Neural cell (in vitro differentiated cells): ENCODE measurements at regions not wholly inside any gene's neighbourhood (a gene's known extent, or its start where the extent isn't known, plus 50 kb on each side); places are given as distances from the start of the nearest gene placed in this dataset.

Experiments
- EP300 ChIP-seq: fragments of 450-650 bp; conservative IDR thresholded peaks from 2 replicates; pipeline ENCODE4 v1.6.1; 2014; ENCODE audit warnings: antibody characterized with exemption, mild to moderate bottlenecking, moderate library complexity; ENCODE audit not compliant: poor library complexity, severe bottlenecking
- EZH2 ChIP-seq: fragments of 200-600, 300-800 bp; shearing (Covaris generic), sonication (generic); IDR thresholded peaks from 2 replicates; pipeline ENCODE4 v1.6.1; 2014; ENCODE audit warnings: antibody characterized with exemption, low read length, borderline replicate concordance, mild to moderate bottlenecking; ENCODE audit not compliant: insufficient read depth, poor library complexity, severe bottlenecking
- POLR2AphosphoS5 ChIP-seq: IDR thresholded peaks from 2 replicates; pipeline ENCODE4 v1.6.1; 2012
- TAF1 ChIP-seq: IDR thresholded peaks from 2 replicates; pipeline ENCODE4 v1.6.1; 2012; ENCODE audit warnings: low read depth
- TF ChIP-seq, protein P1 (sequence below): fragments of 450-650 bp; IDR thresholded peaks from 2 replicates; pipeline ENCODE4 v1.5.1; 2014; ENCODE audit warnings: antibody characterized with exemption, mild to moderate bottlenecking, moderate library complexity; ENCODE audit not compliant: poor library complexity, severe bottlenecking
- TF ChIP-seq, protein P2 (sequence below): IDR thresholded peaks from 2 replicates; pipeline ENCODE4 v1.6.1; 2012; ENCODE audit warnings: borderline replicate concordance

DNA sequence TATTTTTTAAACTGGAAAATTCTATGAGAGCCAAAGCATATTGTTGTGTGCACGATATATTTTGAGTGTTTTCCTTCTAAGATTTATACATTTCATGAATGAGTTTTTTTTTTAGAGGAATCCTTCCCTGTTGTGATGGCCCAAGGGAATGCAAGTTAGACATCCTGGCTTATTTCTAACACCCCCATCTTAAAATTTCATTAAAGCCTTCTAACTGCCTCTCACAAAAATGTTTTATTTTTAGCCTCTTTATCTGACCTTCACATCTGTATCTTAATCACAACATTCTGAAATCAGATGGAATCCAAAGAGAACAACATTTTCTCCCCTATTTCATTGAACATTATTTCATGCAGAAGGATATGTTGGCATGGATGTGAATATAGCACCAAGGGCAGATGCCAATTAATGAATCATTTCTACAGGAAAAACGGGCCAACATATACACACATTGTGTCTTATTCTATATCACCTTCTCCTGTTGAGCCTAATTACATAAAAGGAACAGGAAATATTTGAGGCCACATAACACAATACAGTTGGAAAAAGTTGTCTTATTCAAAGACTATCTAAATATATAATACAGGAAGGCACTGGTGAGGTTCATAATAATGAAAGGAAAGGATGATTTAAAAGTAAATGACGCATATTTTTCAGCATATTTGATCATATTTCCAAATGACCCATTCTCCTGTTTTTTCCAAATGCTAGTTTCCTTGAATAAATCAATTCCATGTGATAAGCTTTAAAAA, 455.5 kb downstream of the TTLL7 start:
- TF ChIP-seq, protein P1, sequence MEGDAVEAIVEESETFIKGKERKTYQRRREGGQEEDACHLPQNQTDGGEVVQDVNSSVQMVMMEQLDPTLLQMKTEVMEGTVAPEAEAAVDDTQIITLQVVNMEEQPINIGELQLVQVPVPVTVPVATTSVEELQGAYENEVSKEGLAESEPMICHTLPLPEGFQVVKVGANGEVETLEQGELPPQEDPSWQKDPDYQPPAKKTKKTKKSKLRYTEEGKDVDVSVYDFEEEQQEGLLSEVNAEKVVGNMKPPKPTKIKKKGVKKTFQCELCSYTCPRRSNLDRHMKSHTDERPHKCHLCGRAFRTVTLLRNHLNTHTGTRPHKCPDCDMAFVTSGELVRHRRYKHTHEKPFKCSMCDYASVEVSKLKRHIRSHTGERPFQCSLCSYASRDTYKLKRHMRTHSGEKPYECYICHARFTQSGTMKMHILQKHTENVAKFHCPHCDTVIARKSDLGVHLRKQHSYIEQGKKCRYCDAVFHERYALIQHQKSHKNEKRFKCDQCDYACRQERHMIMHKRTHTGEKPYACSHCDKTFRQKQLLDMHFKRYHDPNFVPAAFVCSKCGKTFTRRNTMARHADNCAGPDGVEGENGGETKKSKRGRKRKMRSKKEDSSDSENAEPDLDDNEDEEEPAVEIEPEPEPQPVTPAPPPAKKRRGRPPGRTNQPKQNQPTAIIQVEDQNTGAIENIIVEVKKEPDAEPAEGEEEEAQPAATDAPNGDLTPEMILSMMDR: no peak
- TF ChIP-seq EZH2 (no peak), TAF1 (no peak), POLR2AphosphoS5 (no peak), EP300 (no peak)
- TF ChIP-seq, protein P2, sequence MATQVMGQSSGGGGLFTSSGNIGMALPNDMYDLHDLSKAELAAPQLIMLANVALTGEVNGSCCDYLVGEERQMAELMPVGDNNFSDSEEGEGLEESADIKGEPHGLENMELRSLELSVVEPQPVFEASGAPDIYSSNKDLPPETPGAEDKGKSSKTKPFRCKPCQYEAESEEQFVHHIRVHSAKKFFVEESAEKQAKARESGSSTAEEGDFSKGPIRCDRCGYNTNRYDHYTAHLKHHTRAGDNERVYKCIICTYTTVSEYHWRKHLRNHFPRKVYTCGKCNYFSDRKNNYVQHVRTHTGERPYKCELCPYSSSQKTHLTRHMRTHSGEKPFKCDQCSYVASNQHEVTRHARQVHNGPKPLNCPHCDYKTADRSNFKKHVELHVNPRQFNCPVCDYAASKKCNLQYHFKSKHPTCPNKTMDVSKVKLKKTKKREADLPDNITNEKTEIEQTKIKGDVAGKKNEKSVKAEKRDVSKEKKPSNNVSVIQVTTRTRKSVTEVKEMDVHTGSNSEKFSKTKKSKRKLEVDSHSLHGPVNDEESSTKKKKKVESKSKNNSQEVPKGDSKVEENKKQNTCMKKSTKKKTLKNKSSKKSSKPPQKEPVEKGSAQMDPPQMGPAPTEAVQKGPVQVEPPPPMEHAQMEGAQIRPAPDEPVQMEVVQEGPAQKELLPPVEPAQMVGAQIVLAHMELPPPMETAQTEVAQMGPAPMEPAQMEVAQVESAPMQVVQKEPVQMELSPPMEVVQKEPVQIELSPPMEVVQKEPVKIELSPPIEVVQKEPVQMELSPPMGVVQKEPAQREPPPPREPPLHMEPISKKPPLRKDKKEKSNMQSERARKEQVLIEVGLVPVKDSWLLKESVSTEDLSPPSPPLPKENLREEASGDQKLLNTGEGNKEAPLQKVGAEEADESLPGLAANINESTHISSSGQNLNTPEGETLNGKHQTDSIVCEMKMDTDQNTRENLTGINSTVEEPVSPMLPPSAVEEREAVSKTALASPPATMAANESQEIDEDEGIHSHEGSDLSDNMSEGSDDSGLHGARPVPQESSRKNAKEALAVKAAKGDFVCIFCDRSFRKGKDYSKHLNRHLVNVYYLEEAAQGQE: no peak
